GM19240 (cell line): ENCODE measurements at regions not wholly inside any gene's neighbourhood (a gene's known extent, or its start where the extent isn't known, plus 50 kb on each side); places are given as distances from the start of the nearest gene placed in this dataset.

Source experiments
- DNase-seq: peaks from one replicate; pipeline ENCODE4 v3.0.0; 2011; ENCODE audit warnings: low spot score; ENCODE audit not compliant: insufficient read length

DNA sequence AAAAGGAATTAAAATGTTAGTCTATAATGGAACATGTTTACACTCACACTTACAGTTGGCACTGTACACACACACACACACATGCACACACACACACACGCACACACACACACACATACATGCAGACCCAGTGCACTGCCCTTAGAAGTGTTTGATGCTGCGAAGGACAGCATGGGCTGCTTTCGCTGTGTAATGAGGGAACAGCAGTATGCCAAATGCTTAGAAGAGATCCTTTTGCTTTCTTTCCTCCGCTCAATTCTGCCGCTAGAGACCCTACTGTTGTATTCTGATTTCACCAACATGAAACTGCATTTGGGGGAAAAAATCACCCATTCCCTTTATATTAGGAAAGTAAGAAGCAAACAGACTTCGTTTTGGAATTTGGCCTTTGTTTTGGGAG is 217.9 kb downstream of the ENGASE start:
- DNase-seq, result no peak

DNA sequence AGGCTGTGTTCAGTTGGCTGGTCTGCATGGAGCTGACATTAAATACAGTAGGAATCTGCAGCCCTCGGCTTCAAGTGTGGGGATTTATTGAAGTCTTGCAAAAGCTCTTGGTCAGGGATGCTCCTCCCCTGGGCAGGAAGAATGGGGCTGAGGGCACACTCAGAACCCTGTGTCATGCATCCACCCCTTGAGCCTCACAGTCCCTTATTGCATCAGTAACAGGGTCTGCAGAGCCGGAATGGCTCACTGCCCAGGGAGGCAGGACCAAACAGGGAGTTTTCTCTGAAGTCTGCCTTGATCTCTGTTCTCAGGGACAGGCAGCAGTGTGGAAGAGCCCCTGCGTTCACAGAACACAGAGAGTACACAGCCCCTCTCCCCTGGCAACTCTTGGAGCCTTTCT is 216.8 kb downstream of the ENGASE start:
- DNase-seq, result no peak

DNA sequence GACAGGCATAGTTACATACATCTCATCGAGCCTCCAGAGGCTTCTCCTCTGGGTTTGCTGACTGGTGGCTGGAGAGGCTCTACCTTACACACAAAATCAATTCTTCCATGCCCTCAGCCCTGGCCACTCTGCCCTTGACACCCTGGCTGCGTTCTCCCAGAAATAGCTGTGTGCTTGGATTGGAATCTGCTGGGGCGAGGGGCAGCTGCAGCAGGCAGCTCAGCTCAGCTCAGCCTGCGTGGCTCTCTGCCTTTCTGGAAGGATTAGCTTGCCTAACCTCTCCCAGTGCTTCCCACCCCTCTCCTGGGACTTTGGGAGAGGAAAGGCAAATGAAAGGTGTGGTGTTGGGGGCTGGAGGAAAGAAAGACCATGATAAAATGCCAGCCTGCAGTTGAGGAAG is 216.1 kb downstream of the ENGASE start:
- DNase-seq, result no peak

DNA sequence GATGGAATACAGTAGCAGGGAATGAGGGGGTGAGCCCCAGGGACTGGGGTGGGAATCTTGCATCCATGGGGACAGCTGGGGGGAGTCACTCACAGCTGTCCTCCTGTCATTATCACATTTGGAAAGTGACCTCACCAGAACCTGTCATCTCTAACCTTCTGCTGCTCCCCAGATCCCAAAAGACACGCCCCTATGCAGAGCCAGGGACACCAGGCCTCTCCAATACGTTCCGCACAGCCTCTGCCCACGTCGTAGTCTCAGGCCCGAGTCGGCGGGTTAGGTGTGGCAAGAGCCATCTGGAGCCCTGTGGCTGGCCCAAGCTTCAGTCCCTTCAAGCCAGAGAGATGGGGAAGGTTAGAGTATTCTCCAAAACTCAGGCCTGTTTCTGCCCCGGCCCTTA is 214.3 kb downstream of the ENGASE start:
- no peak for DNase-seq

DNA sequence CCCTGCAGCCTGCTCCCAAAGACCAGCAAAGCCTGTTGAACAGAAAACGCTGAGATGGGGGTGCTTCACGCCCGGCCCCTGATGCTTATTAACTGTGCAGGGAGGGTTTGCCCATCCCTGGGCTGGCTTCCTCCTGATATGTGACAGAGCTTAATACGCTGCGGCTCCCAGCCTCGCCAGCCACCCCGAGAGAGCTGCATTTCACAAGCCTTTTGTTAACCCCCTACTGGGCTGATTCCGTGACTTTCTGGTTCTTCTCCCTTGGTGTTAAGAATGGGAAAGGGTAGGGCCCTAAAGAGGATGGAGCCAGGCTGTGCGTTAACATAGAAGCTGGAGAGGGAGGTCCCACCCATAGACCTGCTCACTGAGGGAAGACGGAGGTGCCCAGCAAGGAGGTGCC is 211.8 kb downstream of the ENGASE start:
- no peak for DNase-seq

DNA sequence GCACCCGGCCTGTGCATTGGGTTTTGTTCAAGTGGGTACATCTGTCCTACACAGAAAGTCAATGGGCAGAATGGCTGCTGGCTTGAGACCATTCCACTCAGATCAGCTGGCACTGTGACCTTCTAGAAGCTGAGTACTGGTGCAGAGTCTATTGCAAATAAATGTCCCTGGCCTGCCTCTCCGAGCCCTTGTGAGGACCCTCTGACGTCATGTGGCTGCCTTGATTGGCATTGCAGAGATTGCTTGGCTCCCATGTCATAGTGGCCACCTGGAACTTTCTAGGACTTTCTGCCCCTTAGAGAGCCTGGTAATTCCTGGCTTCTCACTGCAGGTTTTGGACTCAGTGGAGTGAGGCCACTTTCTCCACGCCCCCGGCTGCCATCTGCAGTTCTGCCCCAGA is 211.3 kb downstream of the ENGASE start:
- DNase-seq, result no peak

DNA sequence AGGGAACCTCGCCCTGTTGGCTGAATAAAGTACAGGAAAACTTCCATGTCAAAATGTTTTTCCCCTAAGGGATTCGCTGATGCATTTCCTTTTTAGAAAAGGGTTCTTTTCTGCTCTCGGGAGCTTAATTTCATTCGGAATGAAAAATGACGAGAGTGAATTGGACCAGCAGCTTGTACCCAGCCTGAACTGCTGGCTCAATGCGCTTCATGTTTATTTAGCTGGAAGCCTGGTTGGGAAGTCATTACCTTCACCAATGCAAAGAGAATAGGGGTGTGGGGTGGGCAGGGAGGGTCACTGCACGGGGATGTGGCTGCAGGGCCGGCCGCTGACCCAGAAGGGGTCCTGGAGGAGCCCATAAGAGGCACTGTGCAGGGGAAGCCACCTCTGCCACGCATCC is 207.7 kb downstream of the ENGASE start:
- no peak for DNase-seq

DNA sequence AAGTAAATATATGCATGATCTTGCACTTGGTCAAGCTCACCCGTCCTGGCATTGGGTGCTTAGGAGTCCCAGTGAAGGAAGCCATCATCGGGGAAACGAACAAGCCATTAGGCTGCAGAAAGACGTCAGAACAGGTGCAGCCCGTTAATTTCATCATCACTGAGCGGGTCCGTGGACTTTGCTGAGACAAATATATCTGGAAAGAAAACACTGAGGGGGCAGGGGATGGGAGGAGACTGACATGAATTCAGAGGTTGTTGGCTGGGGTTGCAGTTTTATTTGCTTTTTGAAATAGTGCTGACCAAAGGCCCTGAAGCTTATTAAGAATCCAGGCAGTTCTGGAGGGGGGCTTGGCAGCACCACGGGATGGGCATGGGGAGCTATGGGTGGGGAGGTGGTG is 207.2 kb downstream of the ENGASE start:
- DNase-seq, result no peak

DNA sequence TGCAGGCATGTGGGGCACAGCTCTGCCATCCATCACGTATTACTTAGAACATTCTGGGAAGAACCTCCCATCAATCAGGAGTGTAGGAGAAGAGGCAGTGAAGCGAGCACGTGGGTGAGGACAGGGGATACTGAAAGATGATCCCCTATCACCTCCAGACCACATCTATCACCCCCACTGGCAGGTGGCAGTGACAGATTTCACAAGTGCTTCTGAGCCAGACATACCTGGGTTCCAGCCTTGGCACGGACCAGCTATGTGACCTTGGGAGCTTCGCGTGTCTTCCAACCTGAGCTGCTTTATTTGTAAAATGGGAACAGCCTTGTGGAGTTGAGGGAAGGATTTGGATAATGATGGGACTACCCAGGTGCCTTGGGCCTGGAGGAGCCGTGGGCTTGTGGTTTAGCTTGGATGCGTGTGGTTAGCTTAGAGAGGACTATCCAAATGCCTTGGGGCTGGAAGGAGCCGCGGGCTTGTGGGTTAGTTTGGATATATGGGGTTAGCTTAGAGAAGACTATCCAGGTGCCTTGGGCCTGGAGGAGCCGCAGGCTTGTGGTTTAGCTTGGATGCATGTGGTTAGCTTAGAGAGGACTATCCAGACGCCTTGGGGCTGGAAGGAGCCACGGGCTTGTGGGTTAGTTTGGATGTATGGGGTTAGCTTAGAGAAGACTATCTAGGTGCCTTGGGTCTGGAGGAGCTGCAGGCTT is 206.4 kb downstream of the ENGASE start:
- DNase-seq, result no peak

DNA sequence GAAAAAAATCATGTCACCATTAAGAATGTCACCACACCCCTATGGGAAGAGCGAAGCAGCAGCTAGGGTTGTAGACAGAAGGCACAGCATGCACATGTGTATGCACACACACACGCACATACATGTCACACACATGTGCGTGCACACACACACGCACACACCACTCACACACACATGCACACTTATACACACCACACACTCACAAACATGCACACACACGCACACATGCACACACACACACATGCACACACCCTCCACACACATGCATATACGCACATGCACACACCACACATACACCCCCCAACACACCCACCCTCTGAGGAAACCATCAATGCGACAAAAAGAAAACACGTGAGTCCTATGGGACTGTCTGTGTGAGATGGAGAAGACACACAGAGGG is 205.4 kb downstream of the ENGASE start:
- no peak for DNase-seq

DNA sequence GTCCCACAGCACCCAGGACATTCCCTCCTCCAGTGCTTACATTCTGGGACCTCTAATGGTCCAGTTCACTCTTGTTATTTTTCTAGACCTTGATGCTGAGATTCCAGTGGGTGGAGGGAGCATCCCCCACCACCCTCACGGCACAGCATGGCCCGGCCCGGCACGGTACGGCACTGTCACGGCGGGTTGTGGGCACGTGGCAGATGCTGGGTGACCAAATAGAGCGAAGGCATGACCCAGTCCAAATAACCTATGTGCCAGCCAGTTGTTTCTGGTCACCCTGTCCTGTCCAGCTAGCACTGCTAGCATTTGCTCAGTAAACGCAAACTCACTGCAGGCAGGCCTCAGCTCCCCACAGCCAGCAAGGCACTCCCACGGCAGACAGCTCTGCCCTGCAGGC is 204.7 kb downstream of the ENGASE start:
- no peak for DNase-seq

DNA sequence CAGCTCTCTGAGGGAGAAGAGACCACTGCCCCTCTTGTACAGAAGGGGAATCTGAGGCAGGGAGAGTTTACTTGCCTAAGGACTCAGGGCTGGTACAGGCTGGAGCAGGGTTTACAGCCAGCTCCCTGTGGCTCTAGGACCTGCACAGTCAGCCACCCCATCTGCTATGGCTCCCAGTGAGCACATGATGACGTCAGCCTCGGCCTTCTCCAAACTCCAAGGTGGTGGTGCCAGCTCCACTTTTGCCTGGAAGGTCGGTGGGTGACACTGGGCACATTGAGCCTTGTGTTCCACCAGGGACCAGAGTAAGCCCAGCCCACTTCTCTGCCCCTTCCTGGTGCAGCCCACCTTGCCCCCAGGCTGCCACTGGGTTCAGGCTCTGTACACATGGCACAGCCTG is 202.2 kb downstream of the ENGASE start:
- no peak for DNase-seq

DNA sequence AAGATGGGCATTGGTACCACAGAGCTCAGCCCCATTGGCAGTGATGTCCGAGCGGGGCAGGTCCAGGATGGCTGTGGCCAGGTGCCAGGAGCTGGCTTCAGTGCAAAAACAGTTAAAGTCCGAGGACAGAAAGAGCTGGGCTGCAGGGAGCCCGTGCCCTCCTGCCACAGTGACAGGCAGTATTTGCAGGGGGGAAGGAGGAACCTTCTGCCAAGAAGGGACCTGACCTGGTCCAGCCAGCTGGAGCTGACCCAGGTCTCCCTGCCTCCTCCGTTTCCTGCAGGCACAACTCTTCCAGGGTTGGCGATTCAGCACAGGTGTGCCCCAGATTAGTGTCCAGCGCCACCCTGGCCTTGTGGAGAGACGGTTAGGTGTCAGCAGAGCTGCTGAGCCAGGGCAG is 199.0 kb downstream of the ENGASE start:
- no peak for DNase-seq

DNA sequence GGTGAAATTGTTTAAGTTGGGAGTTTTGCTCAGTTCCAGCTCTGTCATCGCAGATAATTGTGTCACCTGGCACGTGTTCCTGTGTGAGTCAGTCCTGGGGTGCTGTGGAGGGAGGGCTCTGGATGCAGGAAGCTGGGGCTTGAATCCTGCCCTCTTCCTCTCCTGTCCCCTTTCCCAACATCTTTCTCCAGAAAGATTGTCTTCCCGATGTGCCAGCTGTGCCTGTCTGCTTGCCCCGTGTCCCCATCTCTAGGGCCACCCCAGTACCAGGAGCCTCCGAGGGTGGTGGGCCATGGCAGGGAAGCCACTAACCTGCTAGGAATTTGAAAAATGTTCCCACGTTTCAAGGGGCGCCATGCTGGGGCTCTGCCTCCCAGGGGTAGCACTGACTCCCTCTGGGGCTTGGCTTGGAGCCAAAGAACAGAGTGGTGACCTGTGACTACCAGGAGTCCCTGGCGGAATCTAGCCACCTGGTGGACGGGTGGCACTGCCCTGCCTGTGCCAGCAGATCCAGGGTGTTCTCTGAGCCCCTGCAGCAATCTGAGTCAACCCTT is 198.1 kb downstream of the ENGASE start:
- DNase-seq, result no peak

DNA sequence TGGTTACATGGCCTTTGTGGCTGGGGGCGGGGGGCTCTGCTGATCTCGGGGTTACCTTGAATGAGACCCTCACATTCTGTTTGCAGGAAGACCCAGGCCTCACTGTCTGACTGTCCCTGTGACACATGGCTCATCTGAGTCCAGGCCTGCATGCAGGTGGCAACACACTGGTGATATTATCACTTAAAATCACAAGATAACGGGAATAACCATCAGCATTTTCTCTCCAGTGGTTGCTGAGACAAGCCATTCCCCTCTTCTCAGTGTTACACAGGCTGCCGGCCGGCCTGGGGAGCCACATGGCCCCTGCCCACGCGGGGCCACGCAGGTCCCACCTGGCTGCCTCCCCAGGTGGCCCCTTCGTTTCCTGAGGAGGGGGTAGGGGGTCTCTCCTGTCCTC is 197.6 kb downstream of the ENGASE start:
- no peak for DNase-seq

DNA sequence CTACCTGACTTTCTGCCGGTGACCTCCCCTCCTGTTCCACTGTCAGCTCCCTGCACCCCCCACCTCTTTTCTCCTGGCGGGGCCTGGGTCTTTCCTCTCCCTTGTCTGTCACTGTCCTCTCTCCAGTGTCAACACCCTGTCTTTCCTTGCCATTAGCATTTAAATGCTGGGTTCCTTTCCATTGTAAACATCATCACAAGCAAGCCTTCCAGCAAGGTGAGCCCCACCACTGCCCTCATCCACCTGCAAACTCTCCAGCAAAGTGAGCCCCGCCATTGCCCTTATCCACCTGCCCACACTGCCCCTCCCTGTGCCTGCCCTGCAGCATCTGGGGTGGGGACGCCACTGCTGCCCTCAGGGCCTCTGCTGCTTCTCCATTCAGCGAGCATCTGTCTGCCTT is 195.0 kb downstream of the ENGASE start:
- no peak for DNase-seq

DNA sequence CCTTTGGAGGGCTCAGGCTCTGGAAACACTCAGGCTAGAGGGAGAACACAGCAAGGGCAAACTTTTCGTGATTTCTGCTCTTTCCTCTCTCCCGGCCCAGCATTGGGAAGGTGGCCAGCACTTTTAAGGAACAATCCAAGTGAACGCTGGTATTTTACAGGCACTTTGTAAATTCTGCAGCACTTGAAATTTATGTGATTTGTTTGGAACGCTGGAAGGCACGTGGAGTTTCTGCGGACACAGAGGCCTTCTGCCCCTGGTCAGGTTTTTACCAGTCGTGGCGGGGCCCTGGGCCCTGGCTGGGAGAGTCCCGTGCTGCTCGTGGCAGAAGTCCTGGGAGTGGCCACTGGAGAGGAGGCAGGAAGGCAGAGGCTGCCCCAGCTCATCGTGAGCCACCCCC is 188.6 kb downstream of the ENGASE start:
- no peak for DNase-seq

DNA sequence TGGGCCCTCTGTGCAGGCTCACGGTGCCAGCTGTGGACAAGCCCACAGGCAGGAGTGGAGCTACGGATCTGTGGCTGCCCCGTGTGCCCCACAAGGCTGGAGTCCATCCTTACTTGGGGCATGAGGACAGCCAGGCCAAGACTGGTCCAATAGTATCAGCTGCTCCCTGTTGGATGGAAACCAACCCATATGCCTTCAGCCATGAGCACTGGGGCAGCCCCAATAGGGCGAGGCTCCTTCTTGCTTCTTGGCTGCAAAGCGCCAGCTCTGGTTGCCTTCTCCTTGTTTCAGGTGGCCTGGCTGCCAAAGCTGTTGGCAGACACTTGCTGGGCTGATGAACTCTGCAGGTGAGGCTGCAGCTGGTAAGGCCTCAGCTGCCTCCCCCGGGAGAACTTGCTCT is 188.0 kb downstream of the ENGASE start:
- DNase-seq, result no peak

DNA sequence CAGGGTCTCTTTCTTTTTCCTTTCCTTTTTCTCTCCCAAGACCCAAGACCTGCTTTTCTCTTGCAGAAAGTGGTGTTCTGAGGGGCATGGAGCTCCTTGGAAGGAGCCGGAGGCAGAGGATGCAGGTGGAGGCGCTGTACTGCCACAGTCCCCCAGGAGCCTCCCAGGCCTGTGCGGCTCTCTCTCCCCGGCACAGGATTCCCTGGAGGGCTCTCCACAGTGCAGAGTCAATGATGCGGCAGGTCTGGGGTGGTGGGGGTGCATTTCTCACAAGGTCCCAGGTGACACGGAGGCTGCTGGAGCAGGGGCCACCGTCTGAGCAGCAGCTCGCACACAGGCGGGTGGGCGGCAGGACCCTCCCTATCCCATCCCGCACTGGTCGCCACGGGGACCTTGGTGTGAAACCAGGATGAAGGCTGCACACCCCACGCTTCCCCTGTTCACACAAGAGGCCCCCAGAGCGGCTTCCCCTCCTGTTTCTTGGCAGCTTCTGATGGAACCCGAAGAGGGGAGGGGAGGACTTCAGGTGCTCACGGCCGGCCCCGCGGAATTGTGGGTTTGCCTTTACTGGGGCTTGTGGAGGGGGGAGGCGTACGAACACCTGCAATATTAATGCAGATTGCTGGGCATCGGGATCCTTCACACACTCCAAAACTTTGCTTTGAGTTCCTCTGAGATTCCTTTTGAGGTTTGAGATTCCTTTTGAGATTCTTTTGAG is 186.9 kb downstream of the ENGASE start:
- DNase-seq, result no peak

DNA sequence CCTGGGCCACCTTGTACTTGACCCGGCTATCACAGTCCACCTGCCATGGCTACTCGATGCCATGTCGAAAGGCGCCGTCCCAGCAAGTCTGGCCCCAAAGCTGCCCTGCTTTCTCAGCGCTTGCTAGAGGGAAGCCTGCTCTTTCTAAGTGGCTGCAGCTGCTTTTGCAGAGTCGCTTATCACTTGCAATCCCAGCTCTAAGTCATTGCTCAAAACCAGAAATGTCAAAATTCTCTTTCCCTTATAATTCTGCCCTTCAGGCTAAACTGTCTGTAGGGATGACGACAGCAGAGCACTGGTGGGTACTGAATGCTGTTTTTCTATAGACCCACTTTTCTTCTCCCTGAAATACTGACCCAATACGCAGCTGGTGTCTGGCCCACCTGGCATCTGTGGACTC is 184.2 kb downstream of the ENGASE start:
- no peak for DNase-seq

DNA sequence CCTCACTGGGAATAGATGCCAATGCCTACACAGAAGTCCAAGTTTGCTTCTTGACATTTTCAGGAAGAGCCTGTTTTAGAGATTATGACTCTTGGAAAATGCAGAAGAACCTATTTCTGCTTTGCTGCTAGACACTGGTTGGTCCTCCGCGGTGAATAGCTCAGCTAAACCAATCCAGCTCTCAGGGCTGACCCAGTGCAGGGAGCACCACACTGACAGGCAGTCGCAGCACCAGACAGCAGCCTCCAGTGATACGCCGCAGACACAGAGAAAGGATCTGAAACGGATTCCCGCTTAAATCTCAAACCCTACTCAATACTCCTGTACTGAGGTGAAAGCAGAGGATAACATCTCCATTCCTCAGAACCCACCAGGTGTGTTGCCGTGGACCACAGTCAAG is 183.4 kb downstream of the ENGASE start:
- no peak for DNase-seq

DNA sequence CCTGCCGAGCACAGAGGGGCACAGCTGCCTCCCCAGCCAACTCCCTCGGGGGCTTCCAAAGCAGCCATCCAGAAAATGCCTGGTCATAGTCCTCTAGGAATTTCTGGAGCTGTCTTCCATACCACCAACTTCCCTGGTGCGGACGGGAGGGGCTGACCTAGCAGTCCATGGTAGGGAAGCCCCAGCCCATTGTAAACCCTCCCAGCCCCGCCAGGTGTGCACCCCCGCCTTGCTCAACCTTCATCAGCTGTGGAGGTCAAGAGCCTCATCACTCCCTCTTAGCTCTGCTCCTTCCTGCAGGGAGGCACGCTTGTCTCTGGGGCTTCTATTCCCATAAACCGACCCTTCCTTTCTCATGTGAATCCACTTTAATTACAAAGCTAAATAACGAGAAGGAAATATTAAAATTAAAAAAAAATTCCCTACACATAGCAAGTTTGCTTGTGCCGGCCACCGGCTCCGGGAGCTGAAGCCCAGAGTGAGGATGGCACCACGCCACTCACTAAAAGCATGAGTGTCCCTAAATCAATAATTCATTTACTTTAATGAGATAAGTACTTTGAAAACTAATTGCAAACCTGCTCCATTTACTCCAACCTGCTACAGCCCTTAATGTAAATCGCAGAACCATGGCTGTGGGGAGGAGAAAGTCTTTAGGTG is 181.4 kb downstream of the ENGASE start:
- no peak for DNase-seq

DNA sequence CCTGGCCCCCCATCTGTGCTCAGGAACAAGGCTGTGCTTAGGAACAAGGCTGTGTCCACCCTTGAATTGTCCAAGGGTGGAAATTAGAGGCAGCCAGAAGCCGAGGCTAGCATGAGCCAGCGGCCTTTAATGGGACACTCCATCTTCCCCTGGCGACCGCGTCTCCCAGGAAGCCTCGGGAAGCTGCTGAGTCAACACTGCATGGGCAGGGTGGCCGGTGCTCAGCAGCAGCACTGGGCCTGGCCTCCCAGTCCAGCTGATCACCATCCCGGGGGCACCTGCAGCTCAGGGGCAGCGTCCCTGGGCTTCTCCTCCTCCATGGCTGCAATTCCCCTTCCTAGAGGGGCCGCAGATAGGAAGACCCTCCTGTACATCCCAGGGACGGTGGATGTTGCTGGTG is 180.8 kb downstream of the ENGASE start:
- no peak for DNase-seq
